Inferior parietal cortex (tissue), 1 donor: ENCODE measurements at regions not wholly inside any gene's neighbourhood (a gene's known extent, or its start where the extent isn't known, plus 50 kb on each side); places are given as distances from the start of the nearest gene placed in this dataset.
A peak's percentile ranks its signal among the peaks of the same experiment; 100 is the strongest.

Source experiments
- DNase-seq: peaks from one replicate; pipeline ENCODE4 v3.0.0-alpha.2; 2016; ENCODE audit errors: extremely low spot score

DNA sequence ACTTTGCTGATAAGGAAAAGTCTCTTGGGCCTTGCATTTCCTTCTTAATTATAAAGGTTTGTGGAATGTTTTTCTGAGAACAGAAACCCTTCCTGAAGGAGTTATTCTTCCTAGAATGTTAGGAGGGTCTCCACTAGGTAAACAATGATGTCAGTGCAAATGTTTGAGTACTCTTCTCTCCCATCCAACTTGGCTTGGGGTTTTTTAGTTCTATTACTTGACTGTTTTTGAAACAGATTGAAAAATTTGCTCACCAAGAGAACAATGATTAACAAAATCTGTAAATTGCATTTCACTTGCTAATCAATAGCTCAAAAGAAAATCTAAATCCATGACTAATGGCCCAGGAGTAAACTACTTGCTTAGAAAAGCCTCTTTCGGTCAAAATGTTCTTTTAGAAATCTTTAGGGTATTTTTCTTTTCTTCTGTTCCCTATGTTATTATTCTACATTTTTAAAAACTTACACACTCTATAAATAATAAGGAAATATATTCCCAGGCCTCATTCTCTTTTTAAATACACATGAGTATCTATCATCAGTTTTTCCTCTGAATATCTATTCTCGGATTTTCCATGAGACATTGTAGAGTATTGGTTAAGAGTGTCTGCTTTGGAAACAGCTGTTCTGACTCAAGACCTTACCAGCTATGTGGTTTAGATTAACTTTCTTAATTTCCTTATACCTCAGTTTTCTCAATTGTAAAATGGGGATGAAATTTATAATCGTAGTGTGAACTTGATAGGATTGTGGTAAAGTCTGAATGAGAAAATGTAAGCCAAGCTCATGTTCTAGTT lies 234.2 kb upstream of the CITED2 start:
- DNase-seq = no peak

GRCh38 chr6:139605350-139605749 lies 230.9 kb upstream of the CITED2 start:
- DNase-seq = no peak

DNA sequence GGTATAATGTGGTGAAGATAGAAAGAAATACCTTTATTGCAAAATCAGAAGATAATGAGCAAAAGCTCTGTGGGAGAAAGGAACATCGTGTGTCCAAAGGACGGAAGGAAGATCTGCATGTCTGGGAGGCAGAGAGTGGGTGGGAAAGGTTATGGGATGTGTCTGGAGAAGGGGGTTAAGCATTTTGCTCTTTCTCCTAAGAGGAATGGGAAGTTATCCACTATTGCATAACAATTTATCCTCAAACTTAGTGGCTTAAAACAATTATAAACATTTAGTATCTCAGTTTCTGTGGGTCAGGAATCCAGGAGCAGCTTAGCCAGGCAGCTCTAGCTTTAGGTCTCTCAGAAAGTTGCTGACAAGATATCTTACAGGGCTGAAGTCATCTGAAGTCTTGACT lies 229.1 kb upstream of the CITED2 start:
- no peak for DNase-seq

GRCh38 chr6:139602577-139602976 lies 228.1 kb upstream of the CITED2 start:
- DNase-seq = no peak

DNA sequence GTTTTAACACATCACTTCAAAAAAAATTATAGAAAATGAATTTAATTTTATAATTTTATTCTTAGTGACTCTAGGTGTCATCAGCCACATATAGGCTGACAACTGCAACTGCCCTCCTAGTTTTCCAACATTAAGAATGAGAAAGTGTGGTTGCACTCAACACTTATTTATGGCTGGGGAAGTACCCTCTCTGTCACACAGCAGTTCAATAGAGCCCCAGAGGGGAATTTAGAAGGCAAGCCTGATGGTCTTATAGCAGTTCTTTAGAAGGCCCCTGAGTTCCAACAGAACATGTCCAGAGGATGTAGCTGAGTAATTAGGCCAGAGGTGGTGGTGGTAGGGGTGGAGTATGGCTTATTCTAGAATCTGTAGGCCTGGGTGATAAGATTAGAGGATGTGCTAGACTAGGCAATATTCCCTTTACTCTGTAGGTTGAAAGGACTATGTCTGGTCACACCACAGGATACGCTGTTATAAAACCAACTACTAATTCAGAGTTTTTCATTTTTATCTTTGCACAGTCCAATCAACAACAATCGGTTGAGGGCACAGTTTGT lies 226.5 kb upstream of the CITED2 start:
- DNase-seq = no peak

DNA sequence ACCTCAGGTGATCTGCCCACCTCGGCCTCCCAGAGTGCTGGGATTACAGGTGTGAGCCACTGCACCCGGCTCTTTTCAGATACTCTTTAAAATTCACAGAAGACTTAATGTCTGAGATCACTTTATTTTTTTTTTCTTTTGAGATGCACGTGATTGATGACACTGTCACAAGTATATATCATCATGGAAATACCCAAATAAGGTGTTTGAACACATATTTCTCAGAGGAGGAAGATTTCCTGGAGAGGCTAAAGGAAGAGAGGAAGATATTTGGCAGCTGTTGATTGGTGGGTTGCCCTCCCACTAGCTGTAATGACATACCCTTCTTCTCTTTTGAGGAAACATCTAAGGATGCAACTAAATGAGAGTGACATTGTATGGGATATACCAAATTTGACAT lies 225.9 kb upstream of the CITED2 start:
- no peak for DNase-seq

- DNase-seq = peak; percentile 59
Observed at GRCh38 chr6:139597771-139598755, 223.6 kb upstream of the CITED2 start.

GRCh38 chr6:139597087-139597763 lies 222.8 kb upstream of the CITED2 start:
- DNase-seq = no peak

DNA sequence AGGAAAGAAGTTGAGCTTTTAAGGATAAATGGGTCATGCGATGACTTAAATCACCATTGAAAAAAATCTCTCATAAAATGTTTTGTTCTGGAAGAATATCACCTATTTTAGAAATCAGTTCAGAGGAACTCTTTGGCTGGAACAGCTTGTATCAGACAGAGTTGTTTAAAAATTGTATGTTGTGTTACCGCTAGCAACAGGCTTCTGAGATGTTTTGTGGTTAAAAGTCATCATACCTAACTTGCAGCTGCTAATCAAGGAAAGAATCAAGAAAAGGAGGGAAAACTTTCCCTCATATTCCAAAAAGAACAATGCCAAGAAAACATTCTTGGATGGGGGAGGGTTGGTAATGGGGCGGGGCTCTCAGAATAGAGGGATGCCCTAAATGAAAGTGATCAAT lies 220.7 kb upstream of the CITED2 start:
- no peak for DNase-seq

- no peak for DNase-seq
Observed at GRCh38 chr6:139594333-139594965, 220.0 kb upstream of the CITED2 start.

- no peak for DNase-seq
Observed at GRCh38 chr6:139593081-139593480, 218.6 kb upstream of the CITED2 start.

DNA sequence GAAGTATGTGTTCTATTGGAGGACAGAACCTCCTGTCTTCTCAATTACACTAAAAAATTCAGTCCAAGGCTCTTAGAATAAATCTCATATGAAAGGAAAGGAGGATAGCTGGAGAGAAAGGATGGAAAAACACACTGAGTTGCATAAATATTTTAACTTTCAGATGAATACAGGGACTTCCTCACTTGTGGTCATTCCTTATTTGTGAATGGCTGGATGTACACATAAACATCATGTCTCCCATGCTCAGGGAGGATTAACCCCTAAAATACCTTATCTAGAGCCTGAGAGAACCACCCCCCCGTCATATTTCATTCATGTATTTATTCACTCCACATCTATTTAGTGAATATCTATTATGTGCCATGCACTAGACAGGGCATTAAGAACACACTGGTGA lies 217.6 kb upstream of the CITED2 start:
- DNase-seq = no peak

DNA sequence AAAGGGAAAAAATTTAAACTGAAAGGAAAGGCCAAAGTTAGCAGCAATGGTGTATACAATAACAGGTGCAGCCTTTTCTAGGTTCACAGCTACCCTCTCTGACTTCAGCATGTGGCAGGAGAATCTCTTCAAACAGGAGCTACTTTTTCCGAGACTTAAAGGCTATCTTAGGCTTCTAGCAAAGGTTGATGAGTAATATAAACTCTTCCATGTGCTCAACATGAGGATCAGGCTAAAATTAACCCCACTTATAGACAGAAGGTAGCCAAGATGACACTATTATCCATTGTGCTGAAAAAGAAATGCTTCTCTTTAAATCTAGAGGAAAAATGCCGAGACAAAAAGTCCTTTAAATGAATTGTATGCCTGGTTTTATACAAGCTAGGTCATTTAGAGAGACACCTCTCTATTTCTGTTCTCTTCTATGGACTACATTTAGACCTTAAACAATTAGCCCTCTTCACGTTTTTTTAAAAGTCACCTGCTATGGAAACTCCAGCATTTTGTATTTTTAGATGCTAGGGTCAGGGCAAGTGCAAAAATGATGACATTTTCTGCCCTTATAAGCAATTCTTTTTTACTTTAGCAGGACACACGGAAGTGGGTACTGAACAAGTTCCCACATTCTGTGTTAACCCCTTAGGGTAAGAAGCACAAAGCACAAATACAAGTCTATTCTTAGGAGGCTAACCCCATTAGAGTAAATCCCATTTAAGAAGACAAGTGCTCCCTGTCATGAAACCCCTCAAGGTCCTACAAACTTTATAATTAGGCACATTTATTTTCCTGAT lies 216.8 kb upstream of the CITED2 start:
- peak; percentile 20 for DNase-seq

DNA sequence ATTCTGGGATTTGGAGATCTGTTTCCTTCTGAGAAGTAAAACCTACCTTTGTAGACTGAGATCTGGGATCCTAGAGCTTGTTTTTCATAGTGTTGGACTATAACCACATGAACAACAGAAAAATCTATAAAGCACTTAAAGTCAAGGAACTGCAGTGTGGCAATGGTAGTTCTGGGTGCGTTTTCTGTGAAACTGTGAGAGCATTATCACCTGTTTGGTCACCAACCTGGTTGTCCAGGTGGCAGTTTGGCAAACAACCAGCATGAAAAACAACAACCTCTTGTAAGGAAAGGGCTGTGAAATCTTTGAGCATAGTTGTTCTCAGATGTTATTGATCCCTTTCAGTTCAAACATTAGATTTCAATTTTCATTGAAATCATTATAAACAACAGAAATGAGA lies 215.8 kb upstream of the CITED2 start:
- no peak for DNase-seq

GRCh38 chr6:139588734-139589593 lies 214.5 kb upstream of the CITED2 start:
- DNase-seq = peak; percentile 32

DNA sequence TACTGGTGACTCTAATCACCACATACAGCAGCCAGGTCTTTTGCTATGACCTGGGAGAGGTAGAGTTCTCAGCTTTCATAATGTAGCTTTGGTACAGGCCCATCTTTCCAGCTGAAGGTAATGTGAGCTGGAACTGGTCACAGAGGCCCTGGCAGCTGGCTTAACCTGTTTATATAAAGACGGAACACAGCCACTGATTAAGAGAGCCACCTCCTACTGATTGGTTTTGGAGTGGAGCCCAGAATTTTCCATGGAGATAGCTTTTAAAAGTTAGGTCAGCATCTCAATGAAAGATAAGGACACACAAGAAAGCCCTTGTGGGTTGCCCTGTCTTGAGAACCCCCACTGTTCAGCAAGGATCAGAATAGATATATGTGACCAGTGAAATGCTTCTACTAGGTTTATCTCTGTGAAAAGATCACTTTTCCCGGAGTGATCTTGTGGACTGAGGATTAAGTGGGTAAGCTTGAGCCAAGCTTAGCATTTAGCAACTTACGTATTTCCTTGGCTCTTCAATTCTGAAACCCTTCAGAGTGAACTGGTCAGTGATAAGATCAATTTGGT lies 213.7 kb upstream of the CITED2 start:
- no peak for DNase-seq

- no peak for DNase-seq
Observed at GRCh38 chr6:139587469-139587868, 213.0 kb upstream of the CITED2 start.

DNA sequence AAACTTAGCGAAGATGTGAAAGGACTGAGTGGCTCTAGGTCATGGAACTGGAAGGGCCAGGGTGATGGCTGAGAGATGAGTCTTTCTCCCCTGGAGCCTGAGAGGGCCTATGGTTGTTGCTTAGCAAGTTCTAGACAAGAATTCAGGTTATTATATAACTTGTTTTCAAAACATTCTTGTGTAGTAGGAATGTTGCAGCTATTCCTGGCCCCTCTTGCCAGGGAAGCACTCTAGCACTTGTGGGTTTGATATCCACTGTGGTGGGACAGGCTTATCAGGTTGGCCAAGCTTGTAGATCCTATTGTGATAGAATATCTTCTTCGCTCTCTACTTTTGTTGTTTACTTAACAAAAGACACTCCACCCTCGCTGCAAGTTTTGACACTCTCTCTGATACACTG lies 211.8 kb upstream of the CITED2 start:
- DNase-seq = no peak

DNA sequence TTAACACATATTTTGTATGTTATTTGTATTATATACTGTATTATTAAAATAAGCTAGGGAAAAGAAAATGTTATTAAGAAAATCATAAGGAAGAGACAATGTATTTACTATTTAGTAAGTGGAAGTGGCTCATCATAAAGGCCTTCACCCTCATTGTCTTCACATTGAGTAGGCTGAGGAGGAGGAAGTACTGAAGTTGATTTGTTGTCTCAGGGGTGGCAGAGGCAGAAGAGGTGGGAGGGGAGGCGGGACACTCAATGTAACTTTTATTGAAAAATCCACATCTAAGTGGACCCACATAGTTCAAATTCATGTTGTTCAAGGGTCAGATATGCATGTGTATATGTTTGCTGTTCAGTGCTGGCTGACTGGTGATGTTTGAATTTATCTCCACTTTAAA lies 210.2 kb upstream of the CITED2 start:
- no peak for DNase-seq
